Neuronal stem cell (in vitro differentiated cells): ENCODE measurements at regions not wholly inside any gene's neighbourhood (a gene's known extent, or its start where the extent isn't known, plus 50 kb on each side); places are given as distances from the start of the nearest gene placed in this dataset.

Experiments
- DNase-seq: peaks from one replicate; pipeline ENCODE4 v3.0.0-alpha.2; 2013; ENCODE audit warnings: low spot score
- H2AFZ ChIP-seq: one replicate; pipeline ENCODE4 v1.6.1; 2013; ENCODE audit warnings: mild to moderate bottlenecking, low read length, inconsistent platforms
- H2AK5ac ChIP-seq: 2 replicates; pipeline ENCODE4 v1.6.1; 2013; ENCODE audit warnings: low read depth, mild to moderate bottlenecking, inconsistent platforms, low read length, moderate library complexity, mixed read lengths
- H2BK120ac ChIP-seq: 2 replicates; pipeline ENCODE4 v1.6.1; 2013; ENCODE audit warnings: low read depth, mild to moderate bottlenecking, inconsistent platforms, low read length, moderate library complexity, mixed read lengths
- H2BK12ac ChIP-seq: one replicate; pipeline ENCODE4 v1.6.1; 2013; ENCODE audit warnings: low read length, inconsistent platforms
- H2BK15ac ChIP-seq: 2 replicates; pipeline ENCODE4 v1.6.1; 2013; ENCODE audit warnings: mild to moderate bottlenecking, low read length, inconsistent platforms, mixed read lengths
- H2BK5ac ChIP-seq: one replicate; pipeline ENCODE4 v1.6.1; 2013; ENCODE audit warnings: inconsistent platforms, mild to moderate bottlenecking, low read length, moderate library complexity
- H3K14ac ChIP-seq: one replicate; pipeline ENCODE4 v1.6.1; 2013; ENCODE audit warnings: low read length, inconsistent platforms
- H3K18ac ChIP-seq: 2 replicates; pipeline ENCODE4 v1.6.1; 2013; ENCODE audit warnings: low read length, inconsistent platforms
- H3K23ac ChIP-seq: 2 replicates; pipeline ENCODE4 v1.6.1; 2013; ENCODE audit warnings: low read depth, mild to moderate bottlenecking, mixed read lengths, low read length, inconsistent platforms; ENCODE audit not compliant: poor library complexity
- H3K27ac ChIP-seq: replicated peaks from 3 replicates; pipeline ENCODE4 v1.5.1; 2013; ENCODE audit warnings: low read length, inconsistent platforms
- H3K27me3 ChIP-seq, 3 experiments: 2 replicates each; pipeline ENCODE4 v1.6.1; 2013; ENCODE audit warnings: low read length in 3 of 3, mild to moderate bottlenecking in 2 of 3, inconsistent platforms in 1 of 3, low read depth in 1 of 3, mixed read lengths in 1 of 3, moderate library complexity in 1 of 3; ENCODE audit not compliant: control insufficient read depth in 3 of 3, insufficient read depth in 3 of 3
- H3K36me3 ChIP-seq, 2 donors: replicated peaks in 1 of 2; 2 replicates each; pipeline ENCODE4 v1.6.1; 2013; ENCODE audit warnings: low read length in 2 of 2; ENCODE audit not compliant: control insufficient read depth in 2 of 2, insufficient read depth in 2 of 2
- H3K4ac ChIP-seq: 2 replicates; pipeline ENCODE4 v1.6.1; 2013; ENCODE audit warnings: inconsistent platforms, mild to moderate bottlenecking, low read length, moderate library complexity
- H3K4me1 ChIP-seq, 2 donors: 1 replicate in 1 of 2; 2 replicates in 1 of 2; pipeline ENCODE4 v1.6.1; 2013; ENCODE audit warnings: low read length in 2 of 2, low read depth in 1 of 2; ENCODE audit not compliant: control insufficient read depth in 2 of 2, insufficient read depth in 1 of 2
- H3K4me2 ChIP-seq: one replicate; pipeline ENCODE4 v1.6.1; 2013; ENCODE audit warnings: mild to moderate bottlenecking, low read length, inconsistent platforms; ENCODE audit not compliant: insufficient read depth, poor library complexity, severe bottlenecking
- H3K4me3 ChIP-seq, 2 donors: 2 replicates each; pipeline ENCODE4 v1.5.1; 2013; ENCODE audit warnings: low read length in 2 of 2, mild to moderate bottlenecking in 2 of 2, inconsistent platforms in 1 of 2, moderate library complexity in 1 of 2
- H3K79me1 ChIP-seq: one replicate; pipeline ENCODE4 v1.6.1; 2013; ENCODE audit warnings: low read depth, mild to moderate bottlenecking, inconsistent platforms, low read length, moderate library complexity
- H3K9ac ChIP-seq: one replicate; pipeline ENCODE4 v1.6.1; 2013; ENCODE audit warnings: mild to moderate bottlenecking, low read depth, low read length, inconsistent platforms; ENCODE audit not compliant: poor library complexity
- H3K9me3 ChIP-seq, 2 donors: replicated peaks in 1 of 2; 2 replicates each; pipeline versions ENCODE3 to v1.6.1; 2013; ENCODE audit warnings: low read length in 2 of 2, mild to moderate bottlenecking in 2 of 2, inconsistent platforms in 1 of 2, low read depth in 1 of 2, mixed read lengths in 1 of 2, moderate library complexity in 1 of 2; ENCODE audit not compliant: control insufficient read depth in 2 of 2, insufficient read depth in 1 of 2
- H4K8ac ChIP-seq: one replicate; pipeline ENCODE4 v1.6.1; 2013; ENCODE audit warnings: low read depth, mild to moderate bottlenecking, inconsistent platforms, low read length, moderate library complexity
- H4K91ac ChIP-seq: one replicate; pipeline ENCODE4 v1.6.1; 2013; ENCODE audit warnings: low read length, low read depth, mild to moderate bottlenecking, inconsistent platforms; ENCODE audit not compliant: poor library complexity
- WGBS, 2 donors: extraction: QIAGEN DNeasy Blood & Tissue Kit; methylation state at CpG; one replicate each; pipeline ENCODE4 v1.1.7; 2013; ENCODE audit warnings: missing lambda C conversion rate in 2 of 2, mixed read lengths in 1 of 2; ENCODE audit not compliant: insufficient read length in 2 of 2, insufficient replicate concordance in 1 of 2; ENCODE audit errors: extremely low coverage in 2 of 2; 5-methylcytosine and 5-hydroxymethylcytosine counted together

- H3K14ac ChIP-seq, result no peak overlapping the region
- H3K36me3 ChIP-seq, result no peaks in the 10 kb centered on the region
- no peaks in the 10 kb centered on the region for H3K9me3 ChIP-seq
- H2BK12ac ChIP-seq, result no peak overlapping the region
- no peak overlapping the region for H4K8ac ChIP-seq
- H3K23ac ChIP-seq, result no peak overlapping the region
- no peaks in the 10 kb centered on the region for H3K27me3 ChIP-seq
- WGBS, 2 donors, result no CpG with 5 or more reads among the region's 2 CpGs
- no peak overlapping the region for H2AFZ ChIP-seq
- H3K4me1 ChIP-seq, result no peaks in the 10 kb centered on the region
- no peak for DNase-seq
- H2AK5ac ChIP-seq, result no peak overlapping the region
- no peak overlapping the region for H3K4me2 ChIP-seq
- no peak overlapping the region for H2BK120ac ChIP-seq
- H4K91ac ChIP-seq, result no peak overlapping the region
- no peaks in the 10 kb centered on the region for H3K79me1 ChIP-seq
- H2BK5ac ChIP-seq, result no peak overlapping the region
- no peak overlapping the region for H3K18ac ChIP-seq
- H2BK15ac ChIP-seq, result no peak overlapping the region
- H3K27ac ChIP-seq, result no peak overlapping the region
- no peak overlapping the region for H3K4ac ChIP-seq
- no peak overlapping the region for H3K9ac ChIP-seq
- H3K4me3 ChIP-seq, result no peak overlapping the region
These were observed 1127.6 kb upstream of the SEL1L start for GRCh38 chr14:82661258-82661657.

- Histone ChIP-seq H3K79me1 (no peaks in the 10 kb centered on the region), H3K14ac (no peak overlapping the region), H4K8ac (no peak overlapping the region), H3K23ac (no peak overlapping the region), H3K9ac (no peak overlapping the region), H2BK12ac (no peak overlapping the region), H2BK15ac (no peak overlapping the region), H2AFZ (no peak overlapping the region), H3K27me3 (no peaks in the 10 kb centered on the region), H2BK5ac (no peak overlapping the region), H3K4me3 (no peak overlapping the region), H2BK120ac (no peak overlapping the region), H3K4ac (no peak overlapping the region), H3K9me3 (no peaks in the 10 kb centered on the region), H3K27ac (no peak overlapping the region), H2AK5ac (no peak overlapping the region), H3K36me3 (no peaks in the 10 kb centered on the region), H4K91ac (no peak overlapping the region), H3K4me1 (no peaks in the 10 kb centered on the region), H3K18ac (no peak overlapping the region), H3K4me2 (no peak overlapping the region)
- no CpG with 5 or more reads among the region's 4 CpGs for WGBS, 2 donors
- no peak for DNase-seq
These were observed 1133.4 kb upstream of the SEL1L start for GRCh38 chr14:82667006-82667405.

- no peaks in the 10 kb centered on the region for H3K27me3 ChIP-seq
- no peak overlapping the region for H2BK120ac ChIP-seq
- no peak overlapping the region for H2BK12ac ChIP-seq
- no peak overlapping the region for H3K4me2 ChIP-seq
- H3K14ac ChIP-seq, result no peak overlapping the region
- no peak overlapping the region for H2AK5ac ChIP-seq
- no peak overlapping the region for H3K9ac ChIP-seq
- no peak overlapping the region for H2BK15ac ChIP-seq
- no peak overlapping the region for H3K23ac ChIP-seq
- H4K91ac ChIP-seq, result no peak overlapping the region
- H2BK5ac ChIP-seq, result no peak overlapping the region
- no peaks in the 10 kb centered on the region for H3K36me3 ChIP-seq
- H3K9me3 ChIP-seq, result no peaks in the 10 kb centered on the region
- WGBS, 2 donors, result no CpG with 5 or more reads among the region's 4 CpGs
- H3K4me3 ChIP-seq, result no peak overlapping the region
- no peak overlapping the region for H2AFZ ChIP-seq
- H3K4me1 ChIP-seq, result no peaks in the 10 kb centered on the region
- H4K8ac ChIP-seq, result no peak overlapping the region
- H3K27ac ChIP-seq, result no peak overlapping the region
- no peak for DNase-seq
- no peak overlapping the region for H3K4ac ChIP-seq
- H3K18ac ChIP-seq, result no peak overlapping the region
- H3K79me1 ChIP-seq, result no peaks in the 10 kb centered on the region
These were observed 1133.8 kb upstream of the SEL1L start for GRCh38 chr14:82667501-82667900.

GRCh38 chr14:82676403-82676802 lies 1142.8 kb upstream of the SEL1L start:
- H3K4me3 ChIP-seq, result no peak overlapping the region
- no peak overlapping the region for H3K18ac ChIP-seq
- no peak overlapping the region for H3K4me2 ChIP-seq
- H3K14ac ChIP-seq, result no peak overlapping the region
- no peak overlapping the region for H2BK120ac ChIP-seq
- no peak overlapping the region for H2AK5ac ChIP-seq
- no peaks in the 10 kb centered on the region for H3K79me1 ChIP-seq
- no peak overlapping the region for H2BK15ac ChIP-seq
- H2BK5ac ChIP-seq, result no peak overlapping the region
- WGBS, 2 donors, result no CpG with 5 or more reads among the region's 2 CpGs
- no peaks in the 10 kb centered on the region for H3K27me3 ChIP-seq
- DNase-seq, result no peak
- no peak overlapping the region for H4K8ac ChIP-seq
- H3K27ac ChIP-seq, result no peak overlapping the region
- no peak overlapping the region for H3K23ac ChIP-seq
- no peak overlapping the region for H2BK12ac ChIP-seq
- H3K9me3 ChIP-seq, result no peaks in the 10 kb centered on the region
- H2AFZ ChIP-seq, result no peak overlapping the region
- H3K4ac ChIP-seq, result no peak overlapping the region
- H3K4me1 ChIP-seq, result no peaks in the 10 kb centered on the region
- H3K9ac ChIP-seq, result no peak overlapping the region
- H4K91ac ChIP-seq, result no peak overlapping the region
- H3K36me3 ChIP-seq, result no peaks in the 10 kb centered on the region
